PC-9 (cell line): ENCODE measurements at regions not wholly inside any gene's neighbourhood (a gene's known extent, or its start where the extent isn't known, plus 50 kb on each side); places are given as distances from the start of the nearest gene placed in this dataset.

ENCODE experiments used
- BruUV-seq: library from RNA; stranded (reverse); fragments of 400-500 nt; replicated peaks from 2 replicates; lab custom pipeline; 2021; lab: Mats Ljungman, UMichigan
- CTCF ChIA-PET: fragments of 300-600 bp; sonication (Branson Sonifier 250); formaldehyde crosslinking; loops from one replicate; lab custom pipeline; 2022; ENCODE audit warnings: antibody characterized with exemption; lab: Charles Lee
- POLR2A ChIA-PET: fragments of 300-600 bp; sonication (Branson Sonifier 250); formaldehyde crosslinking; loops from one replicate; lab custom pipeline; 2022; ENCODE audit warnings: antibody characterized with exemption; ENCODE audit not compliant: unreplicated experiment; lab: Charles Lee
- DNase-seq, 2 experiments: peaks; one replicate each; pipeline versions ENCODE4 v3.0.0 to v3.0.0-alpha.2; 2015 to 2022; ENCODE audit warnings: mixed read lengths in 1 of 2
- H2AFZ ChIP-seq: fragments of 200-600 bp; sonication (generic); 2 replicates; pipeline ENCODE4 v1.8.1; 2017; ENCODE audit warnings: antibody characterized with exemption
- H3F3A ChIP-seq: fragments of 200-600 bp; sonication (generic); 2 replicates; pipeline ENCODE4 v1.8.1; 2017; ENCODE audit warnings: antibody characterized with exemption, mild to moderate bottlenecking, low read depth; ENCODE audit not compliant: insufficient read depth
- H3K27ac ChIP-seq: fragments of 200-600 bp; sonication (generic); 2 replicates; pipeline ENCODE4 v1.6.1; 2016; ENCODE audit warnings: mixed run types
- H3K27me3 ChIP-seq: fragments of 200-600 bp; sonication (generic); 2 replicates; pipeline ENCODE4 v1.6.1; 2016; ENCODE audit warnings: low read depth, mixed run types; ENCODE audit not compliant: insufficient read depth
- H3K36me3 ChIP-seq: fragments of 200-600 bp; sonication (generic); 2 replicates; pipeline ENCODE4 v1.6.1; 2016; ENCODE audit warnings: low read depth, mixed run types
- H3K4me1 ChIP-seq: fragments of 200-600 bp; sonication (generic); replicated peaks from 2 replicates; pipeline ENCODE4 v1.6.1; 2016; ENCODE audit warnings: mixed run types; ENCODE audit not compliant: insufficient read depth
- H3K4me2 ChIP-seq: fragments of 200-600 bp; sonication (generic); 2 replicates; pipeline ENCODE4 v1.6.1; 2017; ENCODE audit warnings: mixed run types
- H3K4me3 ChIP-seq: fragments of 200-600 bp; sonication (generic); 2 replicates; pipeline ENCODE4 v1.6.1; 2016; ENCODE audit warnings: mixed run types
- H3K79me2 ChIP-seq: fragments of 200-600 bp; sonication (generic); 2 replicates; pipeline ENCODE4 v1.6.1; 2017; ENCODE audit warnings: low read depth, mixed run types
- H3K9me2 ChIP-seq: fragments of 200-600 bp; sonication (generic); 2 replicates; pipeline ENCODE4 v1.8.1; 2017; ENCODE audit warnings: mild to moderate bottlenecking; ENCODE audit not compliant: insufficient read depth
- H3K9me3 ChIP-seq: fragments of 200-600 bp; sonication (generic); 2 replicates; pipeline ENCODE4 v1.8.1; 2016; ENCODE audit warnings: low read depth; ENCODE audit not compliant: insufficient read depth
- H4K20me1 ChIP-seq: fragments of 200-600 bp; sonication (generic); 2 replicates; pipeline ENCODE4 v1.8.1; 2017; ENCODE audit not compliant: insufficient read depth
- CTCF ChIP-seq: fragments of 200-600 bp; sonication (generic); conservative IDR thresholded peaks from 2 replicates; pipeline ENCODE4 v1.6.1; 2017; ENCODE audit warnings: mixed run types, antibody characterized with exemption, mild to moderate bottlenecking, moderate library complexity
- EZH2 ChIP-seq: fragments of 200-600 bp; sonication (generic); IDR thresholded peaks from 2 replicates; pipeline ENCODE4 v1.8.0; 2017; ENCODE audit warnings: antibody characterized with exemption, low read depth
- intact Hi-C: fragments of 100-400 bp; cut with micrococcal nuclease; formaldehyde crosslinking; loops from one replicate; pipeline ENCODE4 v1.10.0; 2022; ENCODE audit not compliant: unreplicated experiment

GRCh38 chr3:30228302-30228631 is 378.1 kb upstream of the TGFBR2 start:
- no peak overlapping the region for H2AFZ ChIP-seq
- H3K4me2 ChIP-seq = no peak overlapping the region
- DNase-seq = no peak
- H3K4me3 ChIP-seq = no peak overlapping the region
- no peaks in the 10 kb centered on the region for H3K27me3 ChIP-seq
- H3K9me3 ChIP-seq = no peaks in the 10 kb centered on the region
- ChIA-PET POLR2A (no interaction called here), CTCF (no interaction called here)
- H3K4me1 ChIP-seq = peaks cover 16% of the 10 kb centered on the region
- H3F3A ChIP-seq = peaks cover 8% of the 10 kb centered on the region; the same call in 1 of the 2 replicates
- H3K27ac ChIP-seq = peak overlapping the region; percentile 62
- no peaks in the 10 kb centered on the region for H3K36me3 ChIP-seq
- no peaks in the 10 kb centered on the region for H3K79me2 ChIP-seq
- TF ChIP-seq EZH2 (no peak), CTCF (no peak)
- no peaks in the 10 kb centered on the region for H3K9me2 ChIP-seq
- BruUV-seq = no TSS peak
- no peaks in the 10 kb centered on the region for H4K20me1 ChIP-seq
- intact Hi-C loops = no loop called here

- H3F3A ChIP-seq = peaks cover 8% of the 10 kb centered on the region; the same call in 1 of the 2 replicates
- H3K9me2 ChIP-seq = no peaks in the 10 kb centered on the region
- no peak for DNase-seq
- no peaks in the 10 kb centered on the region for H3K27me3 ChIP-seq
- no peak overlapping the region for H3K4me3 ChIP-seq
- ChIA-PET CTCF (interaction anchor here (0.5 kb wide), 1 partner anchor 382 kb away, joined by 3 read pairs; no protein-coding TSS in a partner anchor), POLR2A (interaction anchor here (0.5 to 0.7 kb wide), 2 partner anchors 463 to 1126 kb away, joined by 3 to 4 read pairs; no protein-coding TSS in a partner anchor)
- H4K20me1 ChIP-seq = no peaks in the 10 kb centered on the region
- no TSS peak for BruUV-seq
- no peak overlapping the region for H2AFZ ChIP-seq
- TF ChIP-seq CTCF (no peak), EZH2 (no peak)
- intact Hi-C loops = no loop called here
- H3K9me3 ChIP-seq = no peaks in the 10 kb centered on the region
- H3K4me2 ChIP-seq = no peak overlapping the region
- H3K36me3 ChIP-seq = no peaks in the 10 kb centered on the region
- H3K4me1 ChIP-seq = peaks cover 30% of the 10 kb centered on the region
- no peak overlapping the region for H3K27ac ChIP-seq
- H3K79me2 ChIP-seq = no peaks in the 10 kb centered on the region
Observed at GRCh38 chr3:30231277-30232141, 374.9 kb upstream of the TGFBR2 start.

GRCh38 chr3:30232142-30232541 is 374.3 kb upstream of the TGFBR2 start:
- Histone ChIP-seq H4K20me1 (no peaks in the 10 kb centered on the region), H3K27me3 (no peaks in the 10 kb centered on the region), H3K27ac (no peak overlapping the region), H3K36me3 (no peaks in the 10 kb centered on the region), H3K4me1 (peaks cover 28% of the 10 kb centered on the region), H3K9me3 (no peaks in the 10 kb centered on the region), H2AFZ (no peak overlapping the region), H3K9me2 (no peaks in the 10 kb centered on the region), H3K4me3 (no peak overlapping the region), H3F3A (peaks cover 8% of the 10 kb centered on the region; the same call in 1 of the 2 replicates), H3K4me2 (no peak overlapping the region), H3K79me2 (no peaks in the 10 kb centered on the region)
- TF ChIP-seq EZH2 = no peak
- TF ChIP-seq CTCF = no peak
- intact Hi-C loops = no loop called here
- CTCF ChIA-PET = no interaction called here
- no peak for DNase-seq
- POLR2A ChIA-PET = interaction anchor here (0.7 kb wide), 1 partner anchor 462 kb away, joined by 4 read pairs; no protein-coding TSS in a partner anchor
- no TSS peak for BruUV-seq
